DND-41 (cell line): ENCODE measurements at regions not wholly inside any gene's neighbourhood (a gene's known extent, or its start where the extent isn't known, plus 50 kb on each side); places are given as distances from the start of the nearest gene placed in this dataset.

Experiments used
- ATAC-seq: fragments of 200-7000 bp; cut with Tn5 transposase; 3 replicates; pipeline ENCODE4 v1.9.1; 2021; ENCODE audit warnings: low read depth; ENCODE audit not compliant: insufficient read depth
- DNase-seq: peaks from one replicate; pipeline ENCODE4 v3.0.0-alpha.2; 2020
- H2AFZ ChIP-seq: 2 replicates; pipeline ENCODE4 v1.6.0; 2012; ENCODE audit warnings: low read depth, low read length
- H3K27ac ChIP-seq: 2 replicates; pipeline ENCODE4 v1.5.1; 2012; ENCODE audit warnings: low read length, inconsistent platforms
- H3K27me3 ChIP-seq: fragments of 200-600 bp; sonication (generic); 2 replicates; pipeline ENCODE4 v1.6.0; 2012; ENCODE audit warnings: low read length, mild to moderate bottlenecking, inconsistent platforms; ENCODE audit not compliant: insufficient read depth, poor library complexity
- H3K36me3 ChIP-seq: 2 replicates; pipeline ENCODE4 v1.5.1; 2012; ENCODE audit warnings: low read length, inconsistent platforms; ENCODE audit not compliant: insufficient read depth
- H3K4me1 ChIP-seq: 2 replicates; pipeline ENCODE4 v1.5.1; 2012; ENCODE audit warnings: mild to moderate bottlenecking, low read length; ENCODE audit not compliant: insufficient read depth
- H3K4me2 ChIP-seq: 2 replicates; pipeline ENCODE4 v1.6.0; 2012; ENCODE audit warnings: mild to moderate bottlenecking, moderate library complexity, low read length, inconsistent platforms; ENCODE audit not compliant: insufficient read depth
- H3K4me3 ChIP-seq, 2 experiments: fragments of 200-600 bp in 1 of 2; shearing (Covaris generic) in 1 of 2; 2 replicates each; pipeline ENCODE4 v1.5.1; 2012 to 2016; ENCODE audit warnings: inconsistent platforms in 2 of 2, low read length in 2 of 2, mild to moderate bottlenecking in 2 of 2, low read depth in 1 of 2, moderate library complexity in 1 of 2
- H3K79me2 ChIP-seq: 2 replicates; pipeline ENCODE4 v1.6.0; 2012; ENCODE audit warnings: low read length, inconsistent platforms; ENCODE audit not compliant: insufficient read depth
- H3K9ac ChIP-seq: 2 replicates; pipeline ENCODE4 v1.6.0; 2012; ENCODE audit warnings: low read depth, mild to moderate bottlenecking, inconsistent platforms, low read length, moderate library complexity
- H3K9me3 ChIP-seq: 2 replicates; pipeline ENCODE4 v1.5.1; 2012; ENCODE audit warnings: low read length, moderate library complexity, mild to moderate bottlenecking, inconsistent platforms; ENCODE audit not compliant: insufficient read depth, severe bottlenecking
- H4K20me1 ChIP-seq: 2 replicates; pipeline ENCODE4 v1.6.0; 2012; ENCODE audit warnings: low read length; ENCODE audit not compliant: insufficient read depth
- EZH2 ChIP-seq: IDR thresholded peaks from 3 replicates; pipeline ENCODE4 v1.6.1; 2012; ENCODE audit warnings: borderline replicate concordance, low read depth, mild to moderate bottlenecking, moderate library complexity, low read length, inconsistent platforms; ENCODE audit not compliant: severe bottlenecking
- TF ChIP-seq, protein P1 (sequence below): IDR thresholded peaks from 2 replicates; pipeline ENCODE4 v1.5.1; 2012; ENCODE audit warnings: borderline replicate concordance, low read length, moderate library complexity, mild to moderate bottlenecking; ENCODE audit not compliant: poor library complexity, severe bottlenecking; ENCODE audit errors: extremely low read depth

DNA sequence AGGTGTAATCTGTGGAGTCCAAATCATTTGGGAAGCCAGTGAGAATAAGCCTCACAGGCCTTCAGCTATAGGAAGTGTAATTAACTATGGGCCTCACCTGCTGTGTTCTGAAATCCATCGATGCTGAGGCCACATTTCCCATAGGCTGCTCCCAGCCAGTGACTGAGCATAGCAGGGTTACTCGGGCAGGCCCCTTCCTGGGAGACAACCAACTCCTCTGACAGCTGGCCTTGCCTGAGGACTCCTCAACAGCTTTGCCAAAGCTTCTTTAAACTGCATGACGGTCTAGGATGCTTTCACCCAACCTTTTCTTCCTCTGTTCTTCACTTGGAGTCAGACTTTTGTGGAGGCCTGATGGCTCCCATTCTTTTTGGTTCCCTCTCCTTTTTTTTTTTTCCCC, 63.8 kb upstream of the SMNDC1 start:
- no peaks in the 10 kb centered on the region for H3K79me2 ChIP-seq
- no peaks in the 10 kb centered on the region for H3K4me1 ChIP-seq

DNA sequence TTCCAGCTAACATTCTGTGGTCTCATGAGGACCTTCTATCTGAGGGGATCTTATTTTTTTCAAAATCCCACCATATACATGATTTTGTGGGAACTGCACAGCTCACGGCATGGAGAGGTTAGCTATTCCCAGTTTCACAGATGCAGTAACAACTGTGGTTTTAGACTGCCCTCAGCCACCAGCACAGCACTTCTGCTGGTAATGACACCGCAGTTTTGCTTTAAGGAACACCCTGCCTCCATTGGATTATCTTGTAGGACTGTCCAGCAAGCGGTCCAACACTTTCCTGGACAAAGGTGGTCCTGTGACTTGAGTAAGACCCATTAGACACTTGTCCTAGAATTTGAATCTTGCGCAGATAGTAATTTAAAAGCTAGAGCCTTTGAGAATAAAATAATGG, 65.3 kb upstream of the SMNDC1 start:
- Histone ChIP-seq H3K4me1 (no peaks in the 10 kb centered on the region), H3K36me3 (no peaks in the 10 kb centered on the region), H3K9me3 (no peaks in the 10 kb centered on the region), H3K4me2 (no peak overlapping the region), H3K27ac (no peak overlapping the region), H3K4me3 (no peak overlapping the region), H3K27me3 (peaks cover 4% of the 10 kb centered on the region), H3K9ac (no peak overlapping the region), H2AFZ (no peak overlapping the region), H3K79me2 (no peaks in the 10 kb centered on the region), H4K20me1 (no peaks in the 10 kb centered on the region)
- ATAC-seq (no peak), DNase-seq (no peak)
- no peak for TF ChIP-seq EZH2
- TF ChIP-seq, protein P1, sequence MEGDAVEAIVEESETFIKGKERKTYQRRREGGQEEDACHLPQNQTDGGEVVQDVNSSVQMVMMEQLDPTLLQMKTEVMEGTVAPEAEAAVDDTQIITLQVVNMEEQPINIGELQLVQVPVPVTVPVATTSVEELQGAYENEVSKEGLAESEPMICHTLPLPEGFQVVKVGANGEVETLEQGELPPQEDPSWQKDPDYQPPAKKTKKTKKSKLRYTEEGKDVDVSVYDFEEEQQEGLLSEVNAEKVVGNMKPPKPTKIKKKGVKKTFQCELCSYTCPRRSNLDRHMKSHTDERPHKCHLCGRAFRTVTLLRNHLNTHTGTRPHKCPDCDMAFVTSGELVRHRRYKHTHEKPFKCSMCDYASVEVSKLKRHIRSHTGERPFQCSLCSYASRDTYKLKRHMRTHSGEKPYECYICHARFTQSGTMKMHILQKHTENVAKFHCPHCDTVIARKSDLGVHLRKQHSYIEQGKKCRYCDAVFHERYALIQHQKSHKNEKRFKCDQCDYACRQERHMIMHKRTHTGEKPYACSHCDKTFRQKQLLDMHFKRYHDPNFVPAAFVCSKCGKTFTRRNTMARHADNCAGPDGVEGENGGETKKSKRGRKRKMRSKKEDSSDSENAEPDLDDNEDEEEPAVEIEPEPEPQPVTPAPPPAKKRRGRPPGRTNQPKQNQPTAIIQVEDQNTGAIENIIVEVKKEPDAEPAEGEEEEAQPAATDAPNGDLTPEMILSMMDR = no peak

More for the DNA sequence above, 63.8 kb upstream of the SMNDC1 start:
- no peak for DNase-seq
- no peak for ATAC-seq
- H3K36me3 ChIP-seq = no peaks in the 10 kb centered on the region
- no peak overlapping the region for H3K27ac ChIP-seq
- no peaks in the 10 kb centered on the region for H3K9me3 ChIP-seq
- H3K4me2 ChIP-seq = no peak overlapping the region
- TF ChIP-seq, protein P1 = no peak
- no peak for TF ChIP-seq EZH2
- H2AFZ ChIP-seq = no peak overlapping the region
- no peaks in the 10 kb centered on the region for H4K20me1 ChIP-seq
- H3K9ac ChIP-seq = no peak overlapping the region
- no peak overlapping the region for H3K4me3 ChIP-seq
- peaks cover 4% of the 10 kb centered on the region for H3K27me3 ChIP-seq

DNA sequence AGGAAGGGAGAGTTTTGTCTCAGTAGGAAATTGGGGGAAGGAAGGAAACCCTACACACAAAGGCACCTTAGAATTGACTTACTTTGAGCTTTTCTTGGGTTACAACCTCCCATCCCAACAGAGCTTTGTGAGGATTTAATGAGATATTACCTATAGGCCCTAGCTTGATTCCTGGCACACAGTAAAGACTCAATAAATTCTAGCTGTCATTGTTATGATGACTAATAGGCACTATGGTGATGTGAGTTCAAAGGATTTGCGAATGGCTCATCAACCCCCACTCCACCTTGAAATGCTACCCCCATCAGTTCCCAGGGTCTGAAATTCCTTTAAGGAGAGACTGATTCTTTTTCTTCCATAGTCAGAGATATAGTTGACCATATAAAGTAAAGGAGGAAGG, 67.9 kb upstream of the SMNDC1 start:
- H2AFZ ChIP-seq = no peak overlapping the region
- no peak overlapping the region for H3K4me3 ChIP-seq
- no peaks in the 10 kb centered on the region for H3K79me2 ChIP-seq
- no peaks in the 10 kb centered on the region for H4K20me1 ChIP-seq
- no peak overlapping the region for H3K27ac ChIP-seq
- no peaks in the 10 kb centered on the region for H3K36me3 ChIP-seq
- DNase-seq (no peak), ATAC-seq (no peak)
- no peaks in the 10 kb centered on the region for H3K9me3 ChIP-seq
- TF ChIP-seq, protein P1 = no peak
- TF ChIP-seq EZH2 = no peak
- peaks cover 11% of the 10 kb centered on the region for H3K27me3 ChIP-seq
- no peak overlapping the region for H3K9ac ChIP-seq
- no peak overlapping the region for H3K4me2 ChIP-seq
- no peaks in the 10 kb centered on the region for H3K4me1 ChIP-seq

DNA sequence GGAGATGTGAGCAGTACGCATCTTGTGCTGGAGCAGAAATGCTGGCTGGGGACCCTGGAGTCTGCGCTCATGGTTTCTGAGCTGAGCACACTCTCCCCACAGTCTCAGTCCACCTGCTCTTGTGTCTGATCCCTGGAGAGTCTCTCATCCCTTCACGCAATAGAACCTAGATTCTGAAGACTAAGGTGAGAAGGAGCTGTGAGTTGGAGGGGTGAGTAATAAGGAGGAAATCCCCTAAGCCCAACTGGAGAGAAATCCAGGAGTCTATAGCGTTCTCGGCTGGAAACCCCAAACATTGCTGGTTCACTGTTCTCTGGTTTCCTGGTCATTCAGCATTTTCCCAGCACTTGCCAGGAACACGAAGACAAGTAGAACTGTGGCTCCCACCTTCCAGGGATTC, 68.3 kb upstream of the SMNDC1 start:
- no peak for DNase-seq
- H3K4me3 ChIP-seq = no peak overlapping the region
- no peaks in the 10 kb centered on the region for H3K9me3 ChIP-seq
- H3K4me1 ChIP-seq = no peaks in the 10 kb centered on the region
- H2AFZ ChIP-seq = no peak overlapping the region
- no peak overlapping the region for H3K4me2 ChIP-seq
- ATAC-seq = no peak
- no peaks in the 10 kb centered on the region for H3K36me3 ChIP-seq
- H3K27ac ChIP-seq = no peak overlapping the region
- H3K79me2 ChIP-seq = no peaks in the 10 kb centered on the region
- H3K9ac ChIP-seq = no peak overlapping the region
- no peak for TF ChIP-seq EZH2
- TF ChIP-seq, protein P1 = no peak
- H3K27me3 ChIP-seq = peaks cover 11% of the 10 kb centered on the region
- no peaks in the 10 kb centered on the region for H4K20me1 ChIP-seq
